C4-2B (cell line): ENCODE measurements at regions not wholly inside any gene's neighbourhood (a gene's known extent, or its start where the extent isn't known, plus 50 kb on each side); places are given as distances from the start of the nearest gene placed in this dataset.

Source experiments
- H3K27ac ChIP-seq: fragments of 450-650 bp; 2 replicates; pipeline ENCODE4 v1.5.1; 2017
- ZFX ChIP-seq: fragments of 450-650 bp; IDR thresholded peaks from 2 replicates; pipeline ENCODE4 v1.6.1; 2017
- TF ChIP-seq, protein P1 (sequence below): fragments of 450-650 bp; conservative IDR thresholded peaks from 2 replicates; pipeline ENCODE4 v1.5.1; 2017; ENCODE audit warnings: mild to moderate bottlenecking

DNA sequence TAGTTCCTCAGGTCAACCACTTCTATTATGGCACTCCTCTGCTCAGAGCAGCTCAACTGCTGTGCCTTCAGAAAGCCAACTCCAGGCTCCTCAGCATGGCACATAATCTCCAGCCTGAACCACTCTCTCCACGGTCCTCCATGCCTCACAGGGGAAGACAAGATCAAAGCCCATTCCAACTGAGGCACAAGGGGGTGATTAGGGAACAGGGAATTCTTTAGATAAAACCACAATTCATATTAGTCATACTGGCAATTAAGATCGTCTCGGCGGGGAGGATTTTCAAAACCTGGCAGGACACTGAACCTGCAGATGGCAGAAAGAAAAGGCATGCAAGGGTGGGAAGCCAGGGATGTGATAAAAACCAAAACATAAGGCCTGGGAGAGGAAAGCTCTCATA lies 361.6 kb downstream of the FGFR2 start:
- TF ChIP-seq, protein P1, sequence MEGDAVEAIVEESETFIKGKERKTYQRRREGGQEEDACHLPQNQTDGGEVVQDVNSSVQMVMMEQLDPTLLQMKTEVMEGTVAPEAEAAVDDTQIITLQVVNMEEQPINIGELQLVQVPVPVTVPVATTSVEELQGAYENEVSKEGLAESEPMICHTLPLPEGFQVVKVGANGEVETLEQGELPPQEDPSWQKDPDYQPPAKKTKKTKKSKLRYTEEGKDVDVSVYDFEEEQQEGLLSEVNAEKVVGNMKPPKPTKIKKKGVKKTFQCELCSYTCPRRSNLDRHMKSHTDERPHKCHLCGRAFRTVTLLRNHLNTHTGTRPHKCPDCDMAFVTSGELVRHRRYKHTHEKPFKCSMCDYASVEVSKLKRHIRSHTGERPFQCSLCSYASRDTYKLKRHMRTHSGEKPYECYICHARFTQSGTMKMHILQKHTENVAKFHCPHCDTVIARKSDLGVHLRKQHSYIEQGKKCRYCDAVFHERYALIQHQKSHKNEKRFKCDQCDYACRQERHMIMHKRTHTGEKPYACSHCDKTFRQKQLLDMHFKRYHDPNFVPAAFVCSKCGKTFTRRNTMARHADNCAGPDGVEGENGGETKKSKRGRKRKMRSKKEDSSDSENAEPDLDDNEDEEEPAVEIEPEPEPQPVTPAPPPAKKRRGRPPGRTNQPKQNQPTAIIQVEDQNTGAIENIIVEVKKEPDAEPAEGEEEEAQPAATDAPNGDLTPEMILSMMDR: no peak
- no peak for TF ChIP-seq ZFX
- H3K27ac ChIP-seq: no peak overlapping the region

DNA sequence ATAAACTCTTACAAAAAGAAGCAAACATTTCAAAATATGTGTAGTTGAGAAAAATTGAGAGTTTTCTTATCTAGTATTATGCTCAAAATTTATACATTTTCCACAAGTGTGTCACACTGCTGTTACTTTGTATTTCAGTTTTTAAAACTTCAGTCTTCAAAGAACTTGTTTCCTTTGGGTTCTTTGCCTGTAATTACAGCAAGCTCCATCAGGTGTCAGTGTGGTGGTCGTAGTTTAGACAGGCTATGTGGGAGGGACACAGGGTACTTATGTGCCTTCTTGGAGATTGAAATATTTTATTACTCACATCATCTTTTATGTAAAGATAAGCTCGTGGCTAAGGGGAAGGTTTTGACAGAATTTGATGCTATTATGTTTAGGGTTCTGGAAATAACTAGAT lies 360.5 kb downstream of the FGFR2 start:
- no peak overlapping the region for H3K27ac ChIP-seq
- TF ChIP-seq ZFX: no peak
- TF ChIP-seq, protein P1: peak; percentile 31

DNA sequence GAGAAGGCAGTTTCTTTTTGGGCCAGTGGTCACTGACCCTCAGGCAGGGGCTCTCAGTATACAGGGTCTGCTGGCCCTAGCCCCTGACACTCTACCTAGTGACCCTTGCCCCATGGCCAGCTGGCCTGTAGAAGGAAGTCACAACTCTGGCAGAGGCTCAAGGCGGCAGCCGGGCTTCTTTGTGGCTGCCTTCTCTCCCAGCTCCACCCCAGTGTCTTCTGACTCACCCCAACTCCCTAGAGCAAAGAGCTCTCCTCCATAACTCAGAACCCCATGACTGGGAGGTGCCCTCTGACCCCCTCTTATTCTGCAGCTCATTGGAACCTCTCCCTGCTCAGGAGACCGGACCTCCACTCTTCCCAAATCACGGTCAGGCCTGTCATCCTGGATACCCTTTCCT lies 358.2 kb downstream of the FGFR2 start:
- no peak overlapping the region for H3K27ac ChIP-seq
- no peak for TF ChIP-seq ZFX
- TF ChIP-seq, protein P1: no peak

DNA sequence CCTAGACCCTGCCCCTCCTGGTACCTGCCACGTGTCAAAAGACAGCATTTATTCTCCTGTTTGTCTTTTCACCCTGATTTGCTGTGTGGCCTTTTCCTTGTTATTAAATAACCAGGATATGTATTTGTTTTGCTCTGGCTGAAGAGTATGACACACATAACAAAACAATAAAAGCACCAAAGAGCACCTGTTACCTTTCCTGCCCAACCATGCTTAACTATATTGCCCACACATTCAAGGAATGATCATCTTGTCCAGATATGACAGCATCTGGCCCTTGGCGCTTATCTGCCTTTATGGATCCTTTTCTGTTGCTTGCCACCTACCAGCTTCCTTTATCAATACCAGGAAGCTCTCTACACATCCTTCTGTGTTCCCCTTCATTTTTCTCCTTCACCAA lies 357.7 kb downstream of the FGFR2 start:
- no peak for TF ChIP-seq ZFX
- TF ChIP-seq, protein P1: no peak
- H3K27ac ChIP-seq: no peak overlapping the region

DNA sequence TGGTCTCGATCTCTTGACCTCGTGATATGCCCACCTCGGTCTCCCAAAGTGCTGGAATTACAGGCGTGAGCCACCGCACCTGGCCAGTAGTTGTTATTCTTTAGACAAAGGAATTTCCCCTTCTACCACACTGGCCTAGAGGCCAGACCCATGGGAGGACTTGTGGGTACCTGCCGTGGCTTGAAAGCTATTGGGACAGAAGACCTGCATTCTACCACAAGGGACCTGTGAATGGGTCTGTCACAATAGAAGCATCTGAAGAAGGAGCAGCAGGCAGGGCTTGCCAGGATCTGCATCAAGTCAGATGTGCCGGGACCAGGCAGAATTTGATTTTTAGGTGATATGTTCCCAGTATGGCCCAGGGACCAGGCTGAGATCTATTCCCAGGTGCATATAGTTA lies 356.9 kb downstream of the FGFR2 start:
- H3K27ac ChIP-seq: no peak overlapping the region
- TF ChIP-seq, protein P1: no peak
- TF ChIP-seq ZFX: no peak

DNA sequence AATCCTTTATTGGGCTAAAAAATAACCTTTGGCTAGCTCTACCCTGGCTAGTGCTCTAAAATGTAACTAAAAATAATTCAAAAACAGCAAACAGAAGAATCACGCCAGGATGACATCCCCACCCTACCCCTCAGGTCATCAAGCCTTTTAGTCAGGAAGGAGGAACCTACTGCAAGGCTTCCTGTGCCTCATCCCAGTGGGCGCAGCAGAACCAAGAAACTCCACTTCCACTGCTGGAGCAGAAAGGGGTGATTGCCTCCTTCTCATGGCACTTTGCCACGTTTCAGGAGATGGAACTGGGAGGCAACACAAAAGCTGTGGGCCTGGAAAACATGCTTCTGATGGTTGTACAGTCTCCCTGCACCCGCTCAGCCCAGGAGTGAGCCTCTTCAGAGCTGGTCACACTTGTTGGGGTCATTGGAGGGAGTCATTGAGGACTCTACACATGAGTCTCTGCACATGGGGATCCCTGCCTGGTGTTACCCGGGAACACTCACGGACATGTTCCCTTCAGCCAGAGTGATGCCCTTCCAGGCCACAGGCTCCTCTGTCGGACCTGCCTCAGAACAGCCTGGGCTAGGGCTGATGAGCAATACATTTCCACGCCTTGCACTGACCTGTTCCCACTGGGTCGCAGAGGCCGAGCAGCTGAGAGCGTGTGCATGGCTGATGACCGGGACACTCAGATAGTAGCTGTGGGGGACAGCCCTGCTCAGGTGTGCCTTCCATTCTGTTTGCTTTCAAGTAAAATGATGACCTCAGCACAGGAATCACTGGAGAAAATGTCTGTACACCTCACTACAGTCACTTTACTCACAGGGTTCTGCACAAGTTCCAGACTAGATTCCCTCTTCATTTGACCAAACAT lies 355.3 kb downstream of the FGFR2 start:
- TF ChIP-seq, protein P1: no peak
- no peak for TF ChIP-seq ZFX
- no peak overlapping the region for H3K27ac ChIP-seq

DNA sequence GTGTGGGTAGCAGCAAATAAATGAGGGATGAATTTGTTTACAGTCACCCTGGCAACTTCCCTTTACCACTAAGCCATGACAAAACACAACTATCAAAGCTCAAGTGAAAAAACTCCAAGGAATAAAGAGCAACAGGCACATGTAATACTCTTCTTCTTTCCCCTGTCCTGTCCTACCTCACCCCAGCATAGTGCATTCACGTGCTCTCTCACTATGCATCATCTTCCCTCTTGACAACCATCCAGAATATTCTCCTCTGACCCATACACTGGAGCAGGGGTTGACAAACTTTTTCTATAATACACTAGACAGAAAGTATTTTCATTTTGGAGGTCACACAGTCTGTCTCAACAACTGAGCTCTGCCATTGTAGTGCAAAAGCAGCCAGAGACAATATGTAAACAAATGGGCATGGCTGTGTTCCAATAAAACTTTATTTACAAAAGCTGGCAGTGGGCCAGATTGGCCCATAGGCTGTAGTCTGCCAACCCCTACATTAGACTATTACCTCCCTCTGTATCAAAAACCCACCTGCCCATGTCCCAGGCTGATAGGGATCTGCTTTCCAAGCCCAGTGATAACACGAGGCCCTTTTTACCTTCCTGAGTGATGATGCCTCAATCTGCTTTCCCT lies 354.5 kb downstream of the FGFR2 start:
- H3K27ac ChIP-seq: no peak overlapping the region
- TF ChIP-seq, protein P1: no peak
- TF ChIP-seq ZFX: no peak
